ENCODE measurements at regions not wholly inside any gene's neighbourhood (a gene's known extent, or its start where the extent isn't known, plus 50 kb on each side); places are given as distances from the start of the nearest gene placed in this dataset.

DNA sequence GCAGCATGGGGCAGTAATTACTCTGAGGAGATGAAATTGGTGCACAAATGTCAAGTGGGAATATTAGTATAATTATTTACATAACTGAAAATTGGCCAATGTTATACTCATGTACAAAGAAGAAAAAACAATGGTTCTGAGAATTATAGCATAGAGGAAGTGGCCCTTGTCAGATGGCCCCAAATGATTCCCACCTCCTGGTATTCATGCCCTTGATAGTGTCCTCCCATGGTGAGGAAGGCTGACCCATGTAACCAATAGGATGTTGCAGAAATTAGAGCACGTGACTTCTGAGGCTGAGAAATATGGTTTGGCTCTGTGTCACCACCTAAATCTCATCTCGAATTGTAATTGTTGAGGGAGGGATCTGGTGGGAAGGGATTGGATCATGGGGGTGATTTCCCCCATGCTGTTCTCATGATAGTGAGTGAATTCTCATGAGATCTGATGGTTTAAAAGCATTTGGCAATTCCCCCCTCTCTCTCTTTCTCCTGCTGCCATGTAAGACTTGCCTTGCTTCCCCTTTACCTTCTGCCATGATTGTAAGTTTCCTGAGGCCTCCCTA lies 368.5 kb downstream of the SHQ1 start:
- FAIRE-seq (no peak), DNase-seq (ENCODE audit: insufficient read length, low spot score) (no peak)
- no peak for TF ChIP-seq POLR2A (IDR thresholded peaks at IDR 0.05; ENCODE audit: low read depth, low read length)

DNA sequence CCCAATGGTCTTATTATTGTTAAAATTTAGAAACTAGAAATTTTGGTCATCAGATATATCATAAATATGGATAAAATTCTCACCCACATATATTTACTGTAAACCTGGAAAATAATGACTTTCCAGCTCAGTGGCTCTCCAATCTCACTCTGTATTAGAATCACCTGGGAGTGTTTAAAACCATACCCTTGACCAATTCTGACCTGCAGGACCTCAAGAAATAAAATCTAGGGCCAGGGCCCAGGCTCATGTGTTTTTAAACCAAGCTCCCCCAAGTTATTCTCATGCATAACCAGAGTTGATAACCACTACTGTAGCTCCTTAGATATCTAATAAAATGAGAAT lies 372.1 kb downstream of the SHQ1 start:
- no peak for FAIRE-seq
- no peak for TF ChIP-seq POLR2A (IDR thresholded peaks at IDR 0.05; ENCODE audit: low read depth, low read length)
- DNase-seq (ENCODE audit: insufficient read length, low spot score) = no peak

DNA sequence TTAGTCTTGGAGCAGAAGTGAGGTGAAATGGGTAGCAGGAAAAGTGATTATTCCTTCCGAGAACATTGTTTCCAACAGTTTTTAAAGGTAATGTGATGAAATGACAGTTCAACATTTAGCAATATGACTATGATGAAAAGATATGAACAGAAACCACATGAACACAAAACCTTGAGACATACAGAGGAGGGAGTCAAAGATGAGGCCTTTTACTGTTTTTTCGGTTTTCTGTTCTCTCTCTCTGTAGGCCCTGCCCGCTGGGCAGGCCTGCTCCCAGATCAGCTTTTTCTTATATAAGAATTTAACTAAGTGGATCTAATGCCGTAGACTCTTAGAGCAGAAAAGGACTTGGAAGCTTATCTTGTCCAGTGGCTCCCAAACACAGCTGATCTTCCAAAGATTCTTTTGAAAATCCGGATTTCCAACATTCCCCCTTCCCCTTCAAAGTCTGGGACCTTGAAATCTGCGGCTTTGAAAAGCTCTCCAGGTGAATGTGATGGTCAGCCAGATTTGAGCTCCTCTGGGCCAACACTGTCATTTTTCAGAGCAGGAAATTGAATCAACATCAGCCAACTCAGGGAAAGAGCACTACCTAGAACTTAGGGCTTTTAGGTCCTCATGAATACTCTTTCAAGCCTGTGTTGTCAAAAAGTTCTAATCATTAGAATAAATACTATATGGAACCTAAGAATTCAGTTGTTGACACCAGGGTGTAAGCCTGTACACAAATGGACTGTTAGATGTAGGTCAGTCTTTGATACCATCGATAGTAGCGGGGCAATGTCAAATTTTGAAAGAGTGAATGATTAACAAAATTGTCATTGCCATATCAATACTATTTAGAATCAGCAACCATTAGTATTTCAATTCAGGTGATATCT lies 372.7 kb downstream of the SHQ1 start:
- no peak for DNase-seq (ENCODE audit: insufficient read length, low spot score)
- FAIRE-seq = no peak
- TF ChIP-seq POLR2A (IDR thresholded peaks at IDR 0.05; ENCODE audit: low read depth, low read length) = no peak

DNA sequence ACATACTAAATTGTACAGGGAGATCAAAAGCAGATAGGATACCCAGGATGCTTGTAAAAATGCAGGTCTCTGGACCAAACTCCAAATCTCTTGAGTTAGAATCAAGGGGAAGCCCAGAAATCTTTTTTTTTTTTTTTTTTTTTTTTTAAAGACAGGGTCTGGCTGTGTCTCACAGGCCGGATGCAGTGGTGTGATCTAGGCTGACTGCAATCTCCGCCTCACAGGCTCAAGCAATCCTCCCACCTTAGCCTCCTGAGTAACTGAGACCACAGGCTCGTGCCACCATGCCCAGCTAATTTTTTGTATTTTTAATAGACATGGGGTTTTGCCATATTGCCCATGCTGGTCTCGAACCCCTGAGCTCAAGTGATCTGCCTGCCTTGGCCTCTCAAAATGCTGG lies 373.5 kb downstream of the SHQ1 start:
- DNase-seq (ENCODE audit: insufficient read length, low spot score) = no peak
- FAIRE-seq = no peak
- TF ChIP-seq POLR2A (IDR thresholded peaks at IDR 0.05; ENCODE audit: low read depth, low read length) = no peak

DNA sequence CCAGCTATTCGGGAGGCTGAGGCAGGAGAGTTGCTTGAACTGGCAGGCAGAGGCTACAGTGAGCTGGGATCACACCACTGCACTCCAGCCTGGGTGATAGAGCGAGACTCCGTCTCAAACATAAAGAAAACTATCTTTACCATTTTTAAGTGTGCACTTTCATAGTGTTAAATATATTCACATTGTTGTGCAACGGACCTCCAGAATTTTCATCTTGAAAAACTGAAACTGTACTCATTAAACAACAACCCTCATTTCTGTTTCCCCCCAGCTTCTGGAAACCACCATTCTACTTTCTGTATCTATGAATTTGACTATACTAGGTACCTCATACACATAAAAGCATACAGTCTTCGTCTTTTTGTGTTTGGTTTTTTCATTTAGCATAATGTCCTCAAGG lies 375.1 kb downstream of the SHQ1 start:
- DNase-seq (ENCODE audit: insufficient read length, low spot score) = no peak
- TF ChIP-seq POLR2A (IDR thresholded peaks at IDR 0.05; ENCODE audit: low read depth, low read length) = no peak
- no peak for FAIRE-seq

DNA sequence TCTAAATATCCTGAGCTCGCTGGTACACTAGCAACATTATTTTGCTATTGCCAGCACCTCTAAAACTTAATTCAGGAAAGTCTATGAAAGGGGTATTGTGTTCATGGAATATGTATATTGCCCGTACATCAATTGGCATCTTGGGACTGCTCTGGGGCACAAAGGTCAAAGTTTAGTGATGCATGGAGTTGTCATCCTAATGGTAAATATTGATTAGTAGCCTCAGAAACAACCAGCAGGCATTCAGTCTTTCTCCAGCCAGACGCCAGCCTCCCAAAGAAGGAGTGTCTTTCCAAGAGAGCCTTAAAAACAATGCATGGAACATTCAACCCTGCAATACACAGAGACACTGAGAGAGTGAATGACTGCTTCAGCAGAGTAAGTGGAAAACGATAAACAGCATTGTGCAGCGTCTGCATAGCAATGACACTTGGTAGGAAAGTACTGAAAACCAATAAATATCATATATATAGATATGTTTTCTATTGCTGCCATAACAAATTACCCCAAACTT lies 377.3 kb downstream of the SHQ1 start:
- TF ChIP-seq POLR2A (IDR thresholded peaks at IDR 0.05; ENCODE audit: low read depth, low read length) = no peak
- DNase-seq (ENCODE audit: insufficient read length, low spot score) (no peak), FAIRE-seq (no peak)

DNA sequence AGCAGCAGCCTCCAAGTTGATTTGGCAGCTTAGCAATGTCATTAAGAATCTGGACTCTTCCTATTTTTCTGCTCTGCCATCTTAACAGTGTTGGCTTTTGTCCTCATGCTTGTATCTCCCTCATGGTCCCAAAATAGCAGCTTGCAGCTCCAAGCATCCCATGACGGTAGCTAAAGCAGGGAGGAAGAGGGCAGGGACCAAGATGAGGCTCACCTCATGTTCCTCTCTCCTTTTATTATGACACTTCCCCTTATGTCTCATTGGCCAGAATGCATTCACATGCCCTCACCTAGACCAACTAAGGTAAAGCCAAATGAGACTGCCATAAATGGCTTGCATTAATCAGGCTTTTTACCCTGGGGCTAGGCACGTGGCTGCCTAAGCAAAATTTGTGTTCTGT lies 382.4 kb downstream of the SHQ1 start:
- DNase-seq (ENCODE audit: insufficient read length, low spot score) (no peak), FAIRE-seq (no peak)
- no peak for TF ChIP-seq POLR2A (IDR thresholded peaks at IDR 0.05; ENCODE audit: low read depth, low read length)

DNA sequence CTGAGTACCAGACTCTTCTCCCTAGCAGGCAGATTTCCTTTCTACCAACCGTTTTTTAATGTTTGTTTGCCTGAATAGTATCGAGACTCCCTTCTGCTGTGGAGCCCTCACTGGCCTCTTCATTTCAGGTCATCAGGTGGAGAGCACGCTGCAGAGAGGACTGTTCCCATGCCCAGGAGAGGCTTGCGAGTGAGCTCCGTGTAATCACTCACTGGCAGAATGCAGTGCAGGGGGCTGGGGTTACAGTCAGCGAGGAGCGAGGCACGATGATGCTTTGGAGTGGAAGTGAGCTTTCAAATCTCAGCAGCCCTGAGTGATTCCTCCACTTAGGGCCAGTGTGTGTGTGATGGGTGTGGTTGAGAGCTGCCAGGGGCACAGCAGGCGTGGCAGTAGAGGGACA lies 385.2 kb downstream of the SHQ1 start:
- DNase-seq (ENCODE audit: insufficient read length, low spot score) (no peak), FAIRE-seq (no peak)
- no peak for TF ChIP-seq POLR2A (IDR thresholded peaks at IDR 0.05; ENCODE audit: low read depth, low read length)

DNA sequence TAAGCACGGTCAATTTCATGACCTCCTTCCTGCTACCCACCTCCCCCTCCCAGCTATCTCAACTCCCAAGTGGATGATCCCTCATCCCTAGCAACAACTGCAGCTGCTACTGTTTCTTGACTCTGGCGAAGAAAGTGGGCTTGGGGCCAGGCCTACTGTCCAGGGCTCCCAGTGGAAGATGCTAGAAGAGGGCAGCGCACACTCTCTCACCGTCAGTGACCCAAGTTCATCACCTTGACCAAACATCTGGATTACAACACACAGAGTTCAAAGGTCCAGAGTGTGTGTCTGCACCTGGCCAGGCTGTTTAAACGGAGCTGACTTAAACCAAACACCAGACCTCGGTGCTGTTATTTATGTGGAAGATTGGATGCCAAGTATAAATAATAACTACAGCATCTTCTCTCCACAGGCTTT lies 385.6 kb downstream of the SHQ1 start:
- FAIRE-seq = no peak
- DNase-seq (ENCODE audit: insufficient read length, low spot score) = no peak
- TF ChIP-seq POLR2A (IDR thresholded peaks at IDR 0.05; ENCODE audit: low read depth, low read length) = no peak

DNA sequence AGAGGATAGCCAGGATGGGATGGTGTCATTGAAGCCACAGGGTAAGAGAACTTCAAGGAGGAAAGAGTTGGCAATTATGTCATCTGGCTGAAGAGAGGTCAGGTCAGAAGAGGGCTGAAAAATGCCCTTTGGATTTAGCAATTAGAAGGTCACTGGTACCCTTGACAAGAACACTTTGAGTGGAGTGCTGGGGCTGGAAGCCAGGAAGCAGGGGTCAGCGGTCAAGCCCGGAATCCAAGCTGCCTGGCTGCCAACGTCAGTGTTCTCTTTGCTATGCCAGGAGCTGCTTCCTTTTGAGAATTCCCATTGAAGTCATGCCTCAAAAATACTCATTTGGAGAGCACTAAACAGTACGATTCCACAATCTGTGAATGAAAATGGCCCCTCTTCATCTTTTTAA lies 386.5 kb downstream of the SHQ1 start:
- TF ChIP-seq POLR2A (IDR thresholded peaks at IDR 0.05; ENCODE audit: low read depth, low read length) = no peak
- FAIRE-seq (no peak), DNase-seq (ENCODE audit: insufficient read length, low spot score) (no peak)

DNA sequence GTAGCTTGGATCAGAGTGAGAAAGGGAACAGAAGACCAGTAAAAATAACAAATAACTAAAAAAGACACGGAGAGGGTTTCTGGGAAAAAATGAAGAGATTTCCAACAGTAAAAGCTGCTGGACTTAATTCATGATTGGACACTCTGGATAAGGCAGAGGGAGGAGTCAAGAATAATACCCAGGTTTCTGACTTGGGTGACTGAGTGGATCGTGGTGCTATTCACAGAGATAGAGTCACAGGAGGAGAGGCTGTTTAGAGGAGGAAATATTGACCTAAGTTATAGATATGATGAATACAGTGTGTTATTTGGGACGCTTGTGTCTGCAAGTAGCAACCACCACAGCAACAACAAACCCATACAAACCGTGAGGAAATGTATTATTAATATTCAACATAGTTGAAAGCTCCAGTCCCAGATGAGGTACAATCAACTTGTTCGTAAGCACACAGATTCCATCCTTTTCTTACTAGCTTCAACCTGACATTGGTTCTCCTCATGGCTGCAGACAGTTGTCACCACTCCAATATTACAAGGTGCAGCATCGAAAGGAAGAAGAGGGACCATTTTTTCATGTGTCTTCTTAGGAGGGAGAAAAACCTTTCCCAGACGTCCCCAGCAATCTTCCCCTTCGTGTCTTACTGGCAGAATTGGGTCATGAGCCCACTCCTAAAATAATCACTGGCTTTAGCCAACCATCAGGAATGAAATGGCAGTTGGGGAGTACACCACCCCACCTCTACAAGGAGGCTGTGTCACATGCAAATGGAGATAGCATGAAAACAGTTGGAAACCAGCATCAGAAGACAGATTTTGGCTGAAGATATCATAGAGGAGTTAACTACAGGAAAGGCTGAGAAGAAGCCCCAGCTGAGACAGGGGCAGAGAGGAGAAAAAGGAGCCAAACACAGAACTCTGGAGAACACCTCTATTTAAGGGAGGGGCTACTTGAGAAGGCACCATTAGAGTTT lies 387.8 kb downstream of the SHQ1 start:
- no peak for TF ChIP-seq POLR2A (IDR thresholded peaks at IDR 0.05; ENCODE audit: low read depth, low read length)
- FAIRE-seq (no peak), DNase-seq (ENCODE audit: insufficient read length, low spot score) (no peak)

DNA sequence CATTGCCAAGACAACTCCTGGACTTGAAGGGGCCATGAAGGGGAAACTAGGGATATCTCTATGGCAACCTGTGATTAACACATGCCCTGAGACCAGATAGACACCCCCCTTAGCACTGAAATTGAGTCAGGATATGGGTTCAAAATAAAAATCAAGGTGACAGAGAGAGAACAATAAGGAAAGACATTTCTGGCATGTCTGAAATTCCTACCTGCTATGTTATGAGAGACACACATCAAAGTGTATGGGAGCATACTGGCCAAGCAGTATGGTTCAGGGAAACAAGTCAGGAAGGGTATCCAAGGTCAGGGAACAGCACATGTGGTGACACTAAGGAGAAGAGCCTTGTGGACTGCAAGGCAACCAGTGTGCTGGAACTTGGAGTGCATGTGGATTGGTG lies 388.7 kb downstream of the SHQ1 start:
- TF ChIP-seq POLR2A (IDR thresholded peaks at IDR 0.05; ENCODE audit: low read depth, low read length) = no peak
- DNase-seq (ENCODE audit: insufficient read length, low spot score) (no peak), FAIRE-seq (no peak)

DNA sequence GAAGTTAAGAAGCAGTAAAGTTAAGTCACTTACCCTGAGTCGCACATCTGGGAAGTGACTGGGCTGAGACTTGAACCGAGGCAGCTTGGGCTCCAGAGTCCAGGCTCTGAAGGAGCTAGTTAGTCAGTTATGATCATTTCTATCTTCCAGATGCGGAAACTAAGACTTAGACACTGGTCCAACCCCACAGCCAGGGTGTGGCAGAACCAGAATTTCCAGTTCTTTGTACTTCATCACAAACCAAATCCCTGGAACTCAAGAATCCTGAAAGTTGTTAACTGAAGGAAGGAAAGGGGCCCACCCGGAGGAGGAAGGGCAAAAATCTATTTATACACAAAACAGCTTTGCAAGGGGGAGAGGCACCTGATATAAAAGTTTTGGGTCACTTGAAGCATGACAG lies 389.9 kb downstream of the SHQ1 start:
- DNase-seq (ENCODE audit: insufficient read length, low spot score) (no peak), FAIRE-seq (no peak)
- no peak for TF ChIP-seq POLR2A (IDR thresholded peaks at IDR 0.05; ENCODE audit: low read depth, low read length)

DNA sequence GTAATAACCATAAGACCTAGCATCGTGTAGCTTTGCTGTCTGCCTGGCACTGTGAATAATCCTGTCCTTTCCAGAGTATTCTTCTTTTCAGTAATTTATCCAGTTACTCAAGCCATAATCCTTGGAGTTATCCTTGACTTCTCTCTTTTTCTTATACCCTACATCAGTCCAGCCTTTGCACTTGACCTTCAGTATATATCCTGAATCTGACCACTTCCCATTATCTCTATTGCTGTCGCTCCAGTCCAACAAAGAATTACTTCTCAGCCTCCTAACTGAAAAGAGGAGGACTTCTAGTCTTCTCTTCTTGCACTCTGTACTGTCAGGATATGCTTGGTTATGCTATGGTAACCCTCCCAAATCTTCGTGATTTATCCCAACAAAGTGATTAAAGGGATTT lies 393.8 kb downstream of the SHQ1 start:
- TF ChIP-seq POLR2A (IDR thresholded peaks at IDR 0.05; ENCODE audit: low read depth, low read length) = no peak
- no peak for FAIRE-seq
- no peak for DNase-seq (ENCODE audit: insufficient read length, low spot score)

Data from H54 (cell line).